B cell (primary cell): ENCODE measurements at regions not wholly inside any gene's neighbourhood (a gene's known extent, or its start where the extent isn't known, plus 50 kb on each side); places are given as distances from the start of the nearest gene placed in this dataset.

Experiments used
- ATAC-seq: fragments of 200-7000 bp; cut with Tn5 transposase; one replicate; pipeline ENCODE4 v1.10.0; 2021; ENCODE audit warnings: low read depth, mild to moderate bottlenecking, moderate number of reproducible peaks, moderate library complexity
- CTCF ChIA-PET: fragments of 350-600 bp; sonication (Branson Sonifier 250); formaldehyde crosslinking; loops from one replicate; lab custom pipeline; 2021; ENCODE audit warnings: antibody characterized with exemption, inconsistent platforms; lab: Charles Lee
- POLR2A ChIA-PET: fragments of 350-600 bp; sonication (Branson Sonifier 250); formaldehyde crosslinking; loops from one replicate; lab custom pipeline; 2021; ENCODE audit warnings: antibody characterized with exemption; lab: Charles Lee
- DNase-seq: peaks from one replicate; pipeline ENCODE4 v3.0.0; 2013
- H2AFZ ChIP-seq: 2 replicates; pipeline ENCODE4 v1.6.1; 2012; ENCODE audit warnings: mild to moderate bottlenecking, low read depth, low read length; ENCODE audit not compliant: insufficient read depth, poor library complexity, severe bottlenecking
- H3K27ac ChIP-seq, 2 donors: 1 replicate in 1 of 2; 2 replicates in 1 of 2; pipeline ENCODE4 v1.5.1; 2012 to 2013; ENCODE audit warnings: low read length in 2 of 2, mild to moderate bottlenecking in 2 of 2, moderate library complexity in 1 of 2
- H3K27me3 ChIP-seq, 4 experiments: fragments of 200-600 bp in 1 of 4; sonication (generic) in 1 of 4; replicated peaks in 1 of 4; 1 replicate in 2 of 4; 2 replicates in 2 of 4; pipeline versions ENCODE4 v1.6.1 to v1.7.0; 2013 to 2016; ENCODE audit warnings: low read length in 3 of 4, mild to moderate bottlenecking in 2 of 4, mixed read lengths in 1 of 4, moderate library complexity in 1 of 4; ENCODE audit not compliant: insufficient read depth in 4 of 4, control insufficient read depth in 3 of 4; ENCODE audit errors: control extremely low read depth in 1 of 4
- H3K36me3 ChIP-seq, 2 experiments: replicated peaks in 1 of 2; 1 replicate in 1 of 2; 2 replicates in 1 of 2; pipeline versions ENCODE4 v1.6.1 to v1.7.1; 2013; ENCODE audit warnings: low read length in 1 of 2; ENCODE audit not compliant: insufficient read depth in 2 of 2, control insufficient read depth in 1 of 2; ENCODE audit errors: control extremely low read depth in 1 of 2, extremely low read depth in 1 of 2
- H3K4me1 ChIP-seq, 2 donors: fragments of 200-600 bp in 1 of 2; sonication (generic) in 1 of 2; 1 replicate in 1 of 2; 2 replicates in 1 of 2; pipeline versions ENCODE4 v1.5.1 to v1.6.1; 2013 to 2017; ENCODE audit warnings: low read length in 2 of 2; ENCODE audit not compliant: control insufficient read depth in 2 of 2, insufficient read depth in 2 of 2
- H3K4me2 ChIP-seq: replicated peaks from 2 replicates; pipeline ENCODE3; 2012; ENCODE audit warnings: mild to moderate bottlenecking, low read depth, low read length; ENCODE audit not compliant: poor library complexity, severe bottlenecking
- H3K4me3 ChIP-seq, 5 experiments: fragments of 200-600 bp in 1 of 5; sonication (generic) in 1 of 5; 1 replicate in 3 of 5; 2 replicates in 2 of 5; pipeline versions ENCODE4 v1.5.1 to v1.7.0; 2011 to 2016; ENCODE audit warnings: low read length in 4 of 5, mild to moderate bottlenecking in 4 of 5, low read depth in 2 of 5, control low read depth in 1 of 5, moderate library complexity in 1 of 5; ENCODE audit not compliant: insufficient read depth in 1 of 5; ENCODE audit errors: control extremely low read depth in 1 of 5, extremely low read depth in 1 of 5
- H3K79me2 ChIP-seq: fragments of 200-600 bp; sonication (generic); one replicate; pipeline ENCODE4 v1.6.0; 2016; ENCODE audit warnings: low read length; ENCODE audit not compliant: control insufficient read depth, insufficient read depth
- H3K9ac ChIP-seq: fragments of 200-600 bp; sonication (generic); 2 replicates; pipeline ENCODE4 v1.6.1; 2017; ENCODE audit warnings: mild to moderate bottlenecking, low read length, moderate library complexity
- H3K9me3 ChIP-seq, 3 donors: one replicate each; pipeline versions ENCODE4 v1.6.1 to v1.7.1; 2013; ENCODE audit warnings: low read length in 2 of 3; ENCODE audit not compliant: control insufficient read depth in 2 of 3, insufficient read depth in 1 of 3; ENCODE audit errors: control extremely low read depth in 1 of 3
- H4K20me1 ChIP-seq: 2 replicates; pipeline ENCODE4 v1.6.0; 2012; ENCODE audit warnings: mild to moderate bottlenecking, low read length; ENCODE audit not compliant: insufficient read depth, control insufficient read depth, poor library complexity, severe bottlenecking
- H3K27ac Mint-ChIP-seq: one replicate; pipeline ENCODE4 v1.8.0; 2021; ENCODE audit warnings: mixed read lengths
- H3K27me3 Mint-ChIP-seq: one replicate; pipeline ENCODE4 v1.8.0; 2021; ENCODE audit warnings: mixed read lengths
- H3K4me1 Mint-ChIP-seq: one replicate; pipeline ENCODE4 v1.8.0; 2021; ENCODE audit warnings: mixed read lengths
- H3K4me3 Mint-ChIP-seq: one replicate; pipeline ENCODE4 v1.8.0; 2021; ENCODE audit warnings: mixed read lengths
- H3K9me3 Mint-ChIP-seq: one replicate; pipeline ENCODE4 v1.8.0; 2022; ENCODE audit warnings: mixed read lengths; ENCODE audit not compliant: insufficient read depth
- EZH2 ChIP-seq: IDR thresholded peaks from 2 replicates; pipeline ENCODE4 v1.6.1; 2012; ENCODE audit warnings: borderline replicate concordance, low read depth, mild to moderate bottlenecking, moderate library complexity, low read length; ENCODE audit not compliant: insufficient read depth, poor library complexity, severe bottlenecking
- WGBS: methylation state at CpG from one replicate; pipeline ENCODE4 v1.1.5; 2013; ENCODE audit warnings: missing lambda C conversion rate; ENCODE audit not compliant: insufficient coverage; 5-methylcytosine and 5-hydroxymethylcytosine counted together
- intact Hi-C: fragments of 100-400 bp; cut with micrococcal nuclease; formaldehyde crosslinking; loops from one replicate; pipeline ENCODE4 v1.10.0; 2022
- TF ChIP-seq, protein P1 (sequence below): fragments of 200-600 bp; IDR thresholded peaks from one replicate; pipeline ENCODE4 v1.8.0; 2022; ENCODE audit warnings: antibody characterized with exemption, mild to moderate bottlenecking

DNA sequence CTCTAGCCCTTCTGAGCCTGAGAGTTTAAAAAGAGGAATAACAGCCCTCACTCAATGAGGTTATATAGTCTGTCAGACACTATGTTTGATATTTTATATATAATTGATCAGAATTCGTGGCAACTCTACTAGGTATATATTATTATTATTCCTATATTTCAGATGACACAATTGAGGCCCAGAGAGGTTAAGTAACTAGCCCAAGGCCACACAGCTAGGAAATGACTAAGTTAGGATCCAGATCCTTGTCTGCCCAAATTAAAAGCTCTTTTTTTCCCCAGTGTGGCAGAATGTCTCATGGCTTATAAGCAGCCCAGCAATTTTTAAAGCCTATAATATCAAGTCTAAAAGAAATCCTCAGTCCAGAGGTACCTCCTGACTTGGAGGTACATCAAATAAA lies 1119.9 kb upstream of the AUTS2 start:
- no CpG with 5 or more reads among the region's 1 CpG for WGBS
- H3K27me3 Mint-ChIP-seq: no peaks in the 10 kb centered on the region
- no peak overlapping the region for H3K4me3 ChIP-seq

DNA sequence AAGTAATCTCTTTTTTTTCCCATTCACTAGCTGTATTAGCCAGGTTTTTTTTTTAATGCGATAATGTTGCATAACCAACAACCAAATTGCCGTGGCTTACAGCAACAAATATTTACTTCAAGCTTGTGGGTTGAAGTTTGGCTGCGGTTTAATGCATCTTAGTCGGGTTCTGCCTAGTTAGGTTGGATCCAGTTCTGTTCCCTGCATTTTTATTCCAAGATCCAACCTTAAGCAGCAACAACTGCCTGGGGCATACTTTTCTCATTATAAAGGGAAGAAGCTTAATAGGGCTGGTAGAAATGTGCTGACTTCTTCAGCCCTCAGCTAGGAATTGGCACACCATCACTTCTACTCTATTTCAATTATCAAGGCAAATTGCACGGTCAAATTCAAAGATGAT lies 1115.5 kb upstream of the AUTS2 start:
- Mint-ChIP-seq H3K27me3 (no peaks in the 10 kb centered on the region), H3K9me3 (no peaks in the 10 kb centered on the region), H3K4me1 (no peaks in the 10 kb centered on the region), H3K4me3 (no peak overlapping the region), H3K27ac (no peak overlapping the region)
- no peaks in the 10 kb centered on the region for H4K20me1 ChIP-seq
- no peaks in the 10 kb centered on the region for H3K36me3 ChIP-seq
- no peaks in the 10 kb centered on the region for H3K4me1 ChIP-seq
- WGBS: 80% methylated on average over 1 of the region's 5 CpGs
- ATAC-seq (no peak), DNase-seq (no peak)
- H3K27me3 ChIP-seq: no peaks in the 10 kb centered on the region
- peaks cover 0 to 4% (median 0%) of the 10 kb centered on the region in 3 donors for H3K9me3 ChIP-seq
- no peaks in the 10 kb centered on the region for H3K79me2 ChIP-seq
- no peak overlapping the region for H2AFZ ChIP-seq
- intact Hi-C loops: no loop called here
- ChIA-PET POLR2A (no interaction called here), CTCF (no interaction called here)
- no peak for TF ChIP-seq EZH2
- TF ChIP-seq, protein P1, sequence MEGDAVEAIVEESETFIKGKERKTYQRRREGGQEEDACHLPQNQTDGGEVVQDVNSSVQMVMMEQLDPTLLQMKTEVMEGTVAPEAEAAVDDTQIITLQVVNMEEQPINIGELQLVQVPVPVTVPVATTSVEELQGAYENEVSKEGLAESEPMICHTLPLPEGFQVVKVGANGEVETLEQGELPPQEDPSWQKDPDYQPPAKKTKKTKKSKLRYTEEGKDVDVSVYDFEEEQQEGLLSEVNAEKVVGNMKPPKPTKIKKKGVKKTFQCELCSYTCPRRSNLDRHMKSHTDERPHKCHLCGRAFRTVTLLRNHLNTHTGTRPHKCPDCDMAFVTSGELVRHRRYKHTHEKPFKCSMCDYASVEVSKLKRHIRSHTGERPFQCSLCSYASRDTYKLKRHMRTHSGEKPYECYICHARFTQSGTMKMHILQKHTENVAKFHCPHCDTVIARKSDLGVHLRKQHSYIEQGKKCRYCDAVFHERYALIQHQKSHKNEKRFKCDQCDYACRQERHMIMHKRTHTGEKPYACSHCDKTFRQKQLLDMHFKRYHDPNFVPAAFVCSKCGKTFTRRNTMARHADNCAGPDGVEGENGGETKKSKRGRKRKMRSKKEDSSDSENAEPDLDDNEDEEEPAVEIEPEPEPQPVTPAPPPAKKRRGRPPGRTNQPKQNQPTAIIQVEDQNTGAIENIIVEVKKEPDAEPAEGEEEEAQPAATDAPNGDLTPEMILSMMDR: no peak
- no peak overlapping the region for H3K4me3 ChIP-seq
- no peak overlapping the region for H3K4me2 ChIP-seq
- H3K9ac ChIP-seq: no peak overlapping the region
- no peak overlapping the region for H3K27ac ChIP-seq

More for the DNA sequence above, 1119.9 kb upstream of the AUTS2 start:
- Histone ChIP-seq H2AFZ (no peak overlapping the region), H3K27me3 (no peaks in the 10 kb centered on the region), H3K9me3 (peaks cover 0 to 5% (median 0%) of the 10 kb centered on the region in 3 donors), H3K4me1 (no peaks in the 10 kb centered on the region), H3K9ac (no peak overlapping the region), H3K4me2 (no peak overlapping the region), H4K20me1 (no peaks in the 10 kb centered on the region), H3K27ac (no peak overlapping the region), H3K36me3 (no peaks in the 10 kb centered on the region), H3K79me2 (no peaks in the 10 kb centered on the region)
- no peaks in the 10 kb centered on the region for H3K4me1 Mint-ChIP-seq
- DNase-seq (no peak), ATAC-seq (no peak)
- no peak overlapping the region for H3K27ac Mint-ChIP-seq
- intact Hi-C loops: no loop called here
- H3K9me3 Mint-ChIP-seq: no peaks in the 10 kb centered on the region
- CTCF ChIA-PET: no interaction called here
- no peak for TF ChIP-seq EZH2
- TF ChIP-seq, protein P1: no peak
- no peak overlapping the region for H3K4me3 Mint-ChIP-seq
- POLR2A ChIA-PET: no interaction called here
